COLO668 (cell line): ENCODE measurements at regions not wholly inside any gene's neighbourhood (a gene's known extent, or its start where the extent isn't known, plus 50 kb on each side); places are given as distances from the start of the nearest gene placed in this dataset.
"Not testable (repeated sequence)": the region's sequence is repeated elsewhere in the genome, so short reads cannot be mapped to it uniquely, and the experiment has no call there.

Source experiments
- DNase-seq: peaks from one replicate; lab custom pipeline; 2025; ENCODE audit not compliant: unreplicated experiment; lab: John Stamatoyannopoulos, UW

- DNase-seq = not testable (repeated sequence)
Measured at GRCh38 chr2:90359887-90360730, 1668.6 kb downstream of the RPIA start.

- not testable (repeated sequence) for DNase-seq
Measured at GRCh38 chr2:90360731-90361035, 1669.2 kb downstream of the RPIA start.
